Thyroid gland (tissue), 4 donors: ENCODE measurements at regions not wholly inside any gene's neighbourhood (a gene's known extent, or its start where the extent isn't known, plus 50 kb on each side); places are given as distances from the start of the nearest gene placed in this dataset.

Experiments used
- DNase-seq, 2 donors: peaks; one replicate each; pipeline ENCODE4 v3.0.0-alpha.2; 2019
- H3K27ac ChIP-seq, 3 donors: fragments of 200-600 bp; sonication (generic); 1 replicate in 2 of 3; 2 replicates in 1 of 3; pipeline ENCODE4 v1.5.1; 2016 to 2019; ENCODE audit warnings: mild to moderate bottlenecking in 1 of 3, moderate library complexity in 1 of 3
- H3K27me3 ChIP-seq: fragments of 200-600 bp; sonication (generic); one replicate; pipeline ENCODE4 v1.5.1; 2019
- H3K36me3 ChIP-seq, 2 donors: fragments of 200-600 bp; sonication (generic); one replicate each; pipeline ENCODE4 v1.5.1; 2016 to 2019
- H3K4me1 ChIP-seq, 2 donors: fragments of 200-600 bp; sonication (generic); one replicate each; pipeline ENCODE4 v1.5.1; 2017 to 2019
- H3K4me3 ChIP-seq, 3 donors: fragments of 200-600 bp; sonication (generic); replicated peaks in 1 of 3; 1 replicate in 2 of 3; 2 replicates in 1 of 3; pipeline ENCODE4 v1.5.1; 2016; ENCODE audit warnings: mild to moderate bottlenecking in 1 of 3
- H3K9me3 ChIP-seq: fragments of 200-600 bp; sonication (generic); one replicate; pipeline ENCODE4 v1.5.1; 2017
- POLR2A ChIP-seq, 2 donors: fragments of 450-650 bp; IDR thresholded peaks; one replicate each; pipeline ENCODE4 v1.6.1; 2017; ENCODE audit warnings: antibody characterized with exemption in 2 of 2, mild to moderate bottlenecking in 2 of 2, moderate library complexity in 1 of 2
- WGBS, 2 donors: methylation state at CpG; one replicate each; pipeline ENCODE4 v1.1.5; 2017; 5-methylcytosine and 5-hydroxymethylcytosine counted together
- intact Hi-C: fragments of 100-400 bp; cut with DNase I; formaldehyde crosslinking; loops from one replicate; pipeline ENCODE4 v1.15.1; 2023
- TF ChIP-seq, protein P1 (sequence below), 6 experiments: fragments of 200-600 bp in 3 of 6; fragments of 450-650 bp in 3 of 6; sonication (generic) in 3 of 6; IDR thresholded peaks; one replicate each; pipeline ENCODE4 v1.5.1; 2016 to 2019; ENCODE audit warnings: antibody characterized with exemption in 6 of 6, mild to moderate bottlenecking in 2 of 6, inconsistent platforms in 1 of 6, moderate library complexity in 1 of 6

DNA sequence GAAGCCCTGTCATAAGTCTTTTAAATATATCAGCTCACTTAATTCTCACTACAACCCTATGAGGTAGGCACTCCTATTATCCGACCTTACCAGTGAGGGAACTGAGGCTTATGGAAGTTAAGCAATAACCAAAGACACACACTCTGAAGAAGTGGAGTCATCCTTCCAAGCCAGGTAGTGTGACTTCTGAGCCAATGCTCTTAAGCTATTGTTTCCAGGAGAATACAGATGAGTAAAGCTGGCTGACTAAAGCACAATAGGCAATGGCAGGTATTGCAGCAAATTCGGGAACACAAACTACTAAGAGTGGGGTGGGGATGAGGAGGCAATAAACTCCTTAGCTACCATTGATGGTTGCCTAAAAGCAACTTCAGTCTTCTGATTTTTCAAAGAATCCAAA, 81.8 kb upstream of the KIT start:
- DNase-seq, result no peak
- 87 to 89% methylated on average over 2 of the region's 2 CpGs for WGBS, 2 donors
- Histone ChIP-seq H3K27me3 (no peaks in the 10 kb centered on the region), H3K36me3 (no peaks in the 10 kb centered on the region), H3K27ac (no peak overlapping the region), H3K4me1 (no peaks in the 10 kb centered on the region), H3K9me3 (no peaks in the 10 kb centered on the region), H3K4me3 (no peak overlapping the region)
- intact Hi-C loops, result no loop called here
- TF ChIP-seq POLR2A (IDR thresholded peaks at IDR 0.05), result no peak
- TF ChIP-seq, protein P1, sequence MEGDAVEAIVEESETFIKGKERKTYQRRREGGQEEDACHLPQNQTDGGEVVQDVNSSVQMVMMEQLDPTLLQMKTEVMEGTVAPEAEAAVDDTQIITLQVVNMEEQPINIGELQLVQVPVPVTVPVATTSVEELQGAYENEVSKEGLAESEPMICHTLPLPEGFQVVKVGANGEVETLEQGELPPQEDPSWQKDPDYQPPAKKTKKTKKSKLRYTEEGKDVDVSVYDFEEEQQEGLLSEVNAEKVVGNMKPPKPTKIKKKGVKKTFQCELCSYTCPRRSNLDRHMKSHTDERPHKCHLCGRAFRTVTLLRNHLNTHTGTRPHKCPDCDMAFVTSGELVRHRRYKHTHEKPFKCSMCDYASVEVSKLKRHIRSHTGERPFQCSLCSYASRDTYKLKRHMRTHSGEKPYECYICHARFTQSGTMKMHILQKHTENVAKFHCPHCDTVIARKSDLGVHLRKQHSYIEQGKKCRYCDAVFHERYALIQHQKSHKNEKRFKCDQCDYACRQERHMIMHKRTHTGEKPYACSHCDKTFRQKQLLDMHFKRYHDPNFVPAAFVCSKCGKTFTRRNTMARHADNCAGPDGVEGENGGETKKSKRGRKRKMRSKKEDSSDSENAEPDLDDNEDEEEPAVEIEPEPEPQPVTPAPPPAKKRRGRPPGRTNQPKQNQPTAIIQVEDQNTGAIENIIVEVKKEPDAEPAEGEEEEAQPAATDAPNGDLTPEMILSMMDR (IDR thresholded peaks at IDR 0.05), result no peak

DNA sequence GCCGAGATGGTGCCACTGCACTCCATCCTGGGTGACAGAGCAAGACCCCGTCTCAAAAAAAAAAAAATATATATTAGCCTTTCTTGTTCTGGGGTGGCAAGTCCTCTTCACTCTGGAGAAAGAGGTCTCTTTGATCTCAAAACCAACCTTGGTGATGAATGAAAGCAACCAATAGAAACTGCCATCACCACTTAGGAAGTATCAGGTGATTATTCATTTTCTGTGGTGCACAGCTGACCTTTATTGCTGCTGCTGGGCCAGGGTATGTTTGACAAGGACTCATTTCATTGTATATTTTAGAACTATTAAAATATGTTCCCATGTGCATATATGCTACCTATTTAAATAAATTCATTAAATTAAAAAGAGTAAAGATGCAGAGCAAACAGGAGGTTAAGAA, 76.0 kb upstream of the KIT start:
- Histone ChIP-seq H3K27ac (no peak overlapping the region), H3K4me3 (no peak overlapping the region), H3K27me3 (no peaks in the 10 kb centered on the region), H3K9me3 (no peaks in the 10 kb centered on the region), H3K36me3 (no peaks in the 10 kb centered on the region), H3K4me1 (no peaks in the 10 kb centered on the region)
- no peak for DNase-seq
- no peak for TF ChIP-seq POLR2A (IDR thresholded peaks at IDR 0.05)
- TF ChIP-seq, protein P1 (IDR thresholded peaks at IDR 0.05), result no peak
- 94 to 96% methylated on average over 2 of the region's 2 CpGs for WGBS, 2 donors
- intact Hi-C loops, result no loop called here

DNA sequence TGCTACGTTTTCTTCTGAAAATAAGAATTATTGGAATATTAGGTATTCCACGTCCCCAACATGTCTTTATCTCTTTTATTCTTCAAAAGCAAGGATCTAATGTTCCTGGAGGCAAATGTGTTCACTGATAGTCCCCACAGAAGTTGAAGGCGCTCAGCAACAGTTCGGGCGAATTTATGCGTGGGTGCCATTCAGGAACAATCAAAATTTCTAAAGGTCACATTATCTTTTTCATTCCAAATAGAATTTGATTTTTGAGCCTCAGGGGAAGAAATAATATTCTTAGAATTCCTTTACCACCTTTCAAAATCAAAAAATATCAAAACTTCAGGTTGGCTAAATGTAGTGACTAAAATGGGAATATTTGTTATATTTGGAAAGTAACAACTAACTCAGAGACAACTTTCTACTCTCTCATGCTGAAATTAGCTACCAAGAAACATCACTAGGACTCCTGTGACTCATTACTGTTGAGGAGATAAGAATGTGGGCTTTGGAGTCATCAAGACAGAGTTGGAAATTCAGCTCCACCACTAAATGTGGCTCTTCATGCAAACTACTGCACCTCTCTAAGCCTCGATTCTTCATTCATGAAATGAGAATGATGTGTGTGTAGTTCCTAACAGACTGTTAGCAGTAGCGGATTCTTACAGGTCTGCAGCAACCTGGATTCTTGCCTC, 72.3 kb upstream of the KIT start:
- intact Hi-C loops, result no loop called here
- TF ChIP-seq, protein P1 (IDR thresholded peaks at IDR 0.05), result no peak
- no peak for TF ChIP-seq POLR2A (IDR thresholded peaks at IDR 0.05)
- Histone ChIP-seq H3K4me1 (no peaks in the 10 kb centered on the region), H3K9me3 (no peaks in the 10 kb centered on the region), H3K27ac (no peak overlapping the region), H3K4me3 (no peak overlapping the region), H3K27me3 (no peaks in the 10 kb centered on the region), H3K36me3 (no peaks in the 10 kb centered on the region)
- DNase-seq, result no peak
- 95 to 97% methylated on average over 8 of the region's 8 CpGs for WGBS, 2 donors

DNA sequence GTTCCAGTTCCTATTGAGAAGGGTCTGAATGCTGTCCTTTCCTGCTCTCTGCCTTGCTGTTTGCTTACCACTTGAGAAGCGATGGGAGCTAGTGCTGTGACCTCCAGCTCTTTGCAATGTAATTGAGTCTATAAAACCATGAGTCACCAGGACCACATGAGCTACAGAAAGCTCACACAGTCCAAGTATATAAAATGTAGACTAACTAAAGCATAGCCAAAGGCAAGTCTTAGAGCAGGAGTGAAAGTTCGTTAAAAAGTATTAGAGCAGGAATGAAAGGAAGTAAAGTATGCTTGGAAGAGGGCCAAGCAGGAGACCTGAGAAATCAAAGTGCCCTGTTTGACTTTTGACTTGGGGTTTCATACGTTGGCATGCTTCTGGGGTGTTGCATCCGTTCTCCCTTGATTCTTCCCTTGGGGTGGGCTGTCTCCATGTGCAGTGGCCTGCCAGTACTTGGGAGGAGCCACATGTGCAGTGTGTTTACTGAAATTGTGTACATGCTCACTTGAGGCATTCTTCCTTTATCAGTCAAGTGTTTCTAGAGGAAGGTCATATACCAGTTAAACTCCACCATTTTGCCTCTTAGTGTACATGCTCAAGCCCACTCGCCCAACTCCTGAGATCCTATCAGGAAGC, 71.3 kb upstream of the KIT start:
- Histone ChIP-seq H3K4me3 (no peak overlapping the region), H3K9me3 (no peaks in the 10 kb centered on the region), H3K36me3 (no peaks in the 10 kb centered on the region), H3K4me1 (no peaks in the 10 kb centered on the region), H3K27me3 (no peaks in the 10 kb centered on the region), H3K27ac (no peak overlapping the region)
- no peak for DNase-seq
- TF ChIP-seq, protein P1 (IDR thresholded peaks at IDR 0.05), result no peak
- no peak for TF ChIP-seq POLR2A (IDR thresholded peaks at IDR 0.05)
- WGBS, 2 donors, result 78 to 84% methylated on average over 5 of the region's 5 CpGs
- intact Hi-C loops, result no loop called here

DNA sequence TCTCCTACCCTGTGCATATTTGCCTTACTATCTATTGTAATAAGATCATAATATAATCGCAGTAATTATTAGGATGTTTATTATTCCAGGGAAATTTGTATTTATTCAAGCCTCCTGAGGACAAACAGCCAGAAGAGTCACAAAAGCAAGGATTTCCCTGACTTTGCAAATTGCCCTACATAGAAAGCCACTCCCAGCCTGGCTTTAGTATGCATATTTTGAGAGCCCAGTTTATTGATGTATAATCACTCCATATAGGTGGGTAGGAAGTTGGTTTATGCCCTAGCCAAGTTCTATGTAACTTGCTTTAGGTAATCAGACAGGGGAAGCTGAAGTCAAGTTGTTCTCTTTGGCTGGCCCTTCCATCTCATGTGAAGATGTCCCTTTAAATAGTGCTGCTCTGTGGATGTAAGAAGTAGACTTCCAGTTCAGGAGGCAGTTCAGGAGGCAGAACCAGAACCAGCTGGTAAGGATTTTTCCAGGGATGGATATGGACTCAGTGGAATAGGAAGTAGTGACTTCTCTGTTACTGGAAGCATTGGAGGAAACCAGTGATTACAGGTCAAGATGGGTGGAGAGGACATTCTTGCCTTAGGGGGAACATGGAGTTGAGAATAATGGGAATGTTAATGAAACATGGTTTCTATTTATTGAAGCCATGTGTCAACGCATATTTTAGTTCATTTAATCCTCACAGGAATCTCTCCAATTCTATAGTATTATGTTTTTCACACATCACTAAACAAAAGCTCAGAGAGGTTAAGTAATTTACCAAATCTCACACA, 70.5 kb upstream of the KIT start:
- no peaks in the 10 kb centered on the region for H3K36me3 ChIP-seq
- H3K9me3 ChIP-seq, result no peaks in the 10 kb centered on the region
- DNase-seq, result no peak
- intact Hi-C loops, result no loop called here
- H3K27ac ChIP-seq, result no peak overlapping the region
- WGBS, 2 donors, result 85 to 94% methylated on average over 2 of the region's 2 CpGs
- no peak overlapping the region for H3K4me3 ChIP-seq
- H3K4me1 ChIP-seq, result no peaks in the 10 kb centered on the region
- H3K27me3 ChIP-seq, result no peaks in the 10 kb centered on the region
- TF ChIP-seq, protein P1 (IDR thresholded peaks at IDR 0.05), result no peak
- TF ChIP-seq POLR2A (IDR thresholded peaks at IDR 0.05), result no peak
